IMR-90 (cell line): ENCODE measurements at regions not wholly inside any gene's neighbourhood (a gene's known extent, or its start where the extent isn't known, plus 50 kb on each side); places are given as distances from the start of the nearest gene placed in this dataset.

Experiments used
- ATAC-seq: fragments of 200-7000 bp; cut with Tn5 transposase; 2 replicates; pipeline ENCODE4 v1.9.1; 2020; ENCODE audit warnings: low read depth, mild to moderate bottlenecking, moderate library complexity
- BruUV-seq: library from RNA; stranded (reverse); fragments of 400-500 nt; replicated peaks from 2 replicates; lab custom pipeline; 2021; lab: Mats Ljungman, UMichigan
- CTCF ChIA-PET: fragments of 300-600 bp; formaldehyde crosslinking; extraction: SDS; loops from one replicate; lab custom pipeline; 2021; ENCODE audit warnings: antibody characterized with exemption; lab: Yijun Ruan, JAX
- POLR2A ChIA-PET: fragments of 300-600 bp; sonication (Branson Sonifier 250); formaldehyde crosslinking; loops from one replicate; lab custom pipeline; 2022; ENCODE audit warnings: antibody characterized with exemption; ENCODE audit not compliant: unreplicated experiment; lab: Charles Lee
- DNase-seq: peaks from one replicate; pipeline ENCODE4 v3.0.0; 2013
- H2AFZ ChIP-seq: replicated peaks from 2 replicates; pipeline ENCODE3; 2013; ENCODE audit warnings: low read length, mild to moderate bottlenecking; ENCODE audit not compliant: poor library complexity
- H2AK5ac ChIP-seq: 2 replicates; pipeline ENCODE4 v1.6.1; 2013; ENCODE audit warnings: low read depth, low read length, inconsistent platforms
- H2AK9ac ChIP-seq: replicated peaks from 2 replicates; pipeline ENCODE3; 2013; ENCODE audit warnings: mild to moderate bottlenecking, low read depth, low read length, moderate library complexity; ENCODE audit not compliant: poor library complexity
- H2BK120ac ChIP-seq: 2 replicates; pipeline ENCODE4 v1.6.1; 2013; ENCODE audit warnings: low read depth, low read length, inconsistent platforms
- H2BK15ac ChIP-seq: 3 replicates; pipeline ENCODE4 v1.6.1; 2013; ENCODE audit warnings: low read depth, low read length, inconsistent platforms
- H2BK20ac ChIP-seq: 2 replicates; pipeline ENCODE4 v1.6.1; 2013; ENCODE audit warnings: low read depth, mild to moderate bottlenecking, inconsistent platforms, low read length, moderate library complexity
- H2BK5ac ChIP-seq: 2 replicates; pipeline ENCODE4 v1.6.1; 2013; ENCODE audit warnings: mild to moderate bottlenecking, low read depth, low read length, inconsistent platforms; ENCODE audit not compliant: poor library complexity, severe bottlenecking
- H3K14ac ChIP-seq: replicated peaks from 2 replicates; pipeline ENCODE4 v1.6.1; 2013; ENCODE audit warnings: low read depth, low read length, inconsistent platforms
- H3K18ac ChIP-seq: 2 replicates; pipeline ENCODE4 v1.6.1; 2013; ENCODE audit warnings: low read depth, low read length, control low read depth
- H3K23ac ChIP-seq: 2 replicates; pipeline ENCODE4 v1.6.1; 2013; ENCODE audit warnings: low read depth, low read length, inconsistent platforms
- H3K27ac ChIP-seq: 2 replicates; pipeline ENCODE4 v1.5.1; 2013; ENCODE audit warnings: mild to moderate bottlenecking, control low read depth, low read length; ENCODE audit not compliant: insufficient read depth
- H3K27me3 ChIP-seq: 2 replicates; pipeline ENCODE4 v1.6.1; 2013; ENCODE audit warnings: low read length; ENCODE audit not compliant: control insufficient read depth, insufficient read depth
- H3K36me3 ChIP-seq: 2 replicates; pipeline ENCODE4 v1.6.1; 2013; ENCODE audit warnings: low read length, mixed read lengths; ENCODE audit not compliant: control insufficient read depth, insufficient read depth
- H3K4ac ChIP-seq: 2 replicates; pipeline ENCODE4 v1.6.1; 2013; ENCODE audit warnings: low read depth, low read length, inconsistent platforms
- H3K4me1 ChIP-seq: 2 replicates; pipeline ENCODE4 v1.6.1; 2013; ENCODE audit warnings: low read length, mixed read lengths; ENCODE audit not compliant: control insufficient read depth, insufficient read depth
- H3K4me2 ChIP-seq: 2 replicates; pipeline ENCODE4 v1.6.1; 2013; ENCODE audit warnings: low read depth, mild to moderate bottlenecking, control low read depth, low read length, moderate library complexity
- H3K4me3 ChIP-seq: 2 replicates; pipeline ENCODE4 v1.5.1; 2013; ENCODE audit warnings: low read depth, mild to moderate bottlenecking, control low read depth, low read length, moderate library complexity; ENCODE audit not compliant: insufficient read depth
- H3K56ac ChIP-seq: 2 replicates; pipeline ENCODE4 v1.6.1; 2013; ENCODE audit warnings: low read length, inconsistent platforms; ENCODE audit not compliant: insufficient read depth; ENCODE audit errors: extremely low read depth
- H3K79me1 ChIP-seq, 2 experiments: 2 replicates each; pipeline ENCODE4 v1.6.1; 2013; ENCODE audit warnings: low read length in 2 of 2, inconsistent platforms in 1 of 2, low read depth in 1 of 2
- H3K9ac ChIP-seq: 2 replicates; pipeline ENCODE4 v1.6.1; 2013; ENCODE audit warnings: low read depth, low read length, control low read depth
- H3K9me1 ChIP-seq: 2 replicates; pipeline ENCODE4 v1.6.1; 2013; ENCODE audit warnings: low read length, inconsistent platforms; ENCODE audit not compliant: insufficient read depth
- H3K9me3 ChIP-seq: 2 replicates; pipeline ENCODE4 v1.6.1; 2013; ENCODE audit warnings: low read length; ENCODE audit not compliant: control insufficient read depth, insufficient read depth
- H4K20me1 ChIP-seq: 2 replicates; pipeline ENCODE4 v1.6.1; 2013; ENCODE audit warnings: low read length, inconsistent platforms; ENCODE audit not compliant: insufficient read depth
- H4K5ac ChIP-seq: 2 replicates; pipeline ENCODE4 v1.6.1; 2013; ENCODE audit warnings: mild to moderate bottlenecking, low read depth, low read length, control low read depth
- H4K8ac ChIP-seq, 2 experiments: 2 replicates each; pipeline ENCODE4 v1.6.1; 2013; ENCODE audit warnings: low read depth in 2 of 2, low read length in 2 of 2, control low read depth in 1 of 2, inconsistent platforms in 1 of 2
- H4K91ac ChIP-seq: 2 replicates; pipeline ENCODE4 v1.6.1; 2013; ENCODE audit warnings: low read depth, low read length, inconsistent platforms; ENCODE audit not compliant: insufficient read depth
- BHLHE40 ChIP-seq: fragments of 150-350 bp; IDR thresholded peaks from 2 replicates; pipeline ENCODE4 v1.6.1; 2016; ENCODE audit warnings: mild to moderate bottlenecking, low read depth, low read length
- CEBPB ChIP-seq: IDR thresholded peaks from 2 replicates; pipeline ENCODE4 v1.6.1; 2012; ENCODE audit warnings: low read depth, low read length, improper control_type of control experiment
- CHD1 ChIP-seq: IDR thresholded peaks from 2 replicates; pipeline ENCODE4 v1.6.1; 2012; ENCODE audit warnings: low read depth, low read length, improper control_type of control experiment
- FOS ChIP-seq: fragments of 150-350 bp; IDR thresholded peaks from 2 replicates; pipeline ENCODE4 v1.6.1; 2016; ENCODE audit warnings: low read depth, low read length
- MAFK ChIP-seq: IDR thresholded peaks from 2 replicates; pipeline ENCODE4 v1.6.1; 2012; ENCODE audit warnings: low read depth, low read length, improper control_type of control experiment
- MAZ ChIP-seq: IDR thresholded peaks from 2 replicates; pipeline ENCODE4 v1.6.1; 2012; ENCODE audit warnings: low read depth, mild to moderate bottlenecking, low read length, improper control_type of control experiment, moderate library complexity, borderline replicate concordance
- MXI1 ChIP-seq: IDR thresholded peaks from 2 replicates; pipeline ENCODE4 v1.6.1; 2012; ENCODE audit warnings: low read depth, mild to moderate bottlenecking, low read length, moderate library complexity, borderline replicate concordance
- NFE2L2 ChIP-seq: fragments of 150-350 bp; IDR thresholded peaks from 2 replicates; pipeline ENCODE4 v1.6.1; 2016; ENCODE audit warnings: low read depth, mild to moderate bottlenecking, low read length
- POLR2A ChIP-seq: IDR thresholded peaks from 2 replicates; pipeline ENCODE4 v1.6.1; 2012; ENCODE audit warnings: mild to moderate bottlenecking, low read depth, low read length
- RAD21 ChIP-seq: IDR thresholded peaks from 2 replicates; pipeline ENCODE4 v1.6.1; 2012; ENCODE audit warnings: low read length, improper control_type of control experiment
- RCOR1 ChIP-seq: IDR thresholded peaks from 2 replicates; pipeline ENCODE4 v1.6.1; 2012; ENCODE audit warnings: mild to moderate bottlenecking, low read length, improper control_type of control experiment; ENCODE audit not compliant: insufficient replicate concordance
- RFX5 ChIP-seq: IDR thresholded peaks from 2 replicates; pipeline ENCODE4 v1.8.0; 2012; ENCODE audit warnings: low read depth, mild to moderate bottlenecking, low read length, moderate library complexity
- SMC3 ChIP-seq: fragments of 150-350 bp; IDR thresholded peaks from 2 replicates; pipeline ENCODE4 v1.6.1; 2016; ENCODE audit warnings: low read depth, mild to moderate bottlenecking, antibody characterized with exemption, low read length, moderate library complexity
- WGBS, 2 experiments: methylation state at CpG; one replicate each; pipeline versions ENCODE4 v1.1.5 to v1.1.7; 2013; ENCODE audit warnings: missing lambda C conversion rate in 2 of 2; ENCODE audit not compliant: insufficient read length in 1 of 2; ENCODE audit errors: extremely low coverage in 2 of 2; 5-methylcytosine and 5-hydroxymethylcytosine counted together
- dilution Hi-C: fragments of 300-500 bp; cut with HindIII; formaldehyde crosslinking; loops from one replicate; pipeline ENCODE4 v1.14.3; 2018; ENCODE audit warnings: low sequenced_read_pairs; ENCODE audit not compliant: unreplicated experiment
- in situ Hi-C: fragments of 300-500 bp; cut with MboI; formaldehyde crosslinking; loops from 3 replicates; pipeline ENCODE4 v1.14.3; 2019; ENCODE audit warnings: low sequenced_read_pairs, inconsistent platforms, mixed read lengths
- intact Hi-C: fragments of 100-400 bp; cut with micrococcal nuclease; formaldehyde crosslinking; loops from 2 replicates; pipeline ENCODE4 v1.10.0; 2022
- TF ChIP-seq, protein P1 (sequence below): fragments of 150-350 bp; IDR thresholded peaks from 2 replicates; pipeline ENCODE4 v1.6.1; 2016; ENCODE audit warnings: low read depth, mild to moderate bottlenecking, low read length, moderate library complexity, borderline replicate concordance
- TF ChIP-seq, protein P2 (sequence below): conservative IDR thresholded peaks from 2 replicates; pipeline ENCODE4 v1.5.1; 2012; ENCODE audit warnings: mild to moderate bottlenecking, low read depth, low read length, improper control_type of control experiment
- TF ChIP-seq, protein P3 (sequence below): fragments of 150-350 bp; IDR thresholded peaks from 2 replicates; pipeline ENCODE4 v1.6.1; 2017; ENCODE audit warnings: mild to moderate bottlenecking, antibody characterized with exemption, low read length, low read depth

DNA sequence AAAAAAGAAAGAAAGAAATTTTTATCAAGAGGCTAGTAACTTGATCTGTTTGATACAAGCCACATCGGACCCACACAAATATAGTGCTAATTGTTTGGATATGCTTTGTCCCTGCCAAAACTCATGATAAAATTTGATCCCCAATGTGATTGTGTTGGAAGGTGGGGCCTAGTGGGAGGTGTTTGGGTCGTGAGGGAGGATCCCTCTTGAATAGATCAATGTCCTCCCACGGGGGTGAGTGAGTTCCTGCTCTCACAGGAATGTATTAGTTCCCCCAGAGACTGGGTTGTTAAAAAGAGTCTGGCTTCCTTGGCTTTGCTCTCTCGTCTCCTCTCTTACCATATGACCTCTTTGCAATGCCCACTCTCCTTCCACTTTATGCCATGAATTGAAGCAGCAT is 80.6 kb upstream of the CPLX2 start:
- in situ Hi-C loops = no loop called here
- no peak overlapping the region for H3K9ac ChIP-seq
- intact Hi-C loops = no loop called here
- H2BK5ac ChIP-seq = no peak overlapping the region
- ATAC-seq (no peak), DNase-seq (no peak)
- no peak overlapping the region for H2BK20ac ChIP-seq
- no peak overlapping the region for H2AK9ac ChIP-seq
- CTCF ChIA-PET = no interaction called here
- no peak overlapping the region for H4K5ac ChIP-seq
- POLR2A ChIA-PET = no interaction called here
- H3K4me3 ChIP-seq = no peak overlapping the region
- H3K36me3 ChIP-seq = no peaks in the 10 kb centered on the region
- H3K79me1 ChIP-seq = no peaks in the 10 kb centered on the region
- H3K23ac ChIP-seq = no peak overlapping the region
- no peaks in the 10 kb centered on the region for H3K9me1 ChIP-seq
- no peaks in the 10 kb centered on the region for H3K4me1 ChIP-seq
- no peak overlapping the region for H3K27ac ChIP-seq
- H3K27me3 ChIP-seq = 0 out of 2 replicates have a peak, but pooled peaks cover under 1% of the 10 kb centered on the region
- no peak overlapping the region for H3K4me2 ChIP-seq
- no peak overlapping the region for H2AFZ ChIP-seq
- no peak overlapping the region for H2BK15ac ChIP-seq
- no CpG with 5 or more reads among the region's 4 CpGs for WGBS, 2 experiments
- no peaks in the 10 kb centered on the region for H4K20me1 ChIP-seq
- dilution Hi-C loops = no loop called here
- BruUV-seq = no TSS peak
- H3K56ac ChIP-seq = no peak overlapping the region
- H3K14ac ChIP-seq = no peak overlapping the region
- H3K4ac ChIP-seq = no peak overlapping the region
- H4K91ac ChIP-seq = no peak overlapping the region
- no peak overlapping the region for H2BK120ac ChIP-seq
- no peak overlapping the region for H2AK5ac ChIP-seq
- H4K8ac ChIP-seq = no peak overlapping the region
- no peak for TF ChIP-seq NFE2L2
- TF ChIP-seq POLR2A = no peak
- no peak for TF ChIP-seq RCOR1
- TF ChIP-seq BHLHE40 = no peak
- no peak for TF ChIP-seq CHD1
- TF ChIP-seq MAZ = no peak
- TF ChIP-seq, protein P1, sequence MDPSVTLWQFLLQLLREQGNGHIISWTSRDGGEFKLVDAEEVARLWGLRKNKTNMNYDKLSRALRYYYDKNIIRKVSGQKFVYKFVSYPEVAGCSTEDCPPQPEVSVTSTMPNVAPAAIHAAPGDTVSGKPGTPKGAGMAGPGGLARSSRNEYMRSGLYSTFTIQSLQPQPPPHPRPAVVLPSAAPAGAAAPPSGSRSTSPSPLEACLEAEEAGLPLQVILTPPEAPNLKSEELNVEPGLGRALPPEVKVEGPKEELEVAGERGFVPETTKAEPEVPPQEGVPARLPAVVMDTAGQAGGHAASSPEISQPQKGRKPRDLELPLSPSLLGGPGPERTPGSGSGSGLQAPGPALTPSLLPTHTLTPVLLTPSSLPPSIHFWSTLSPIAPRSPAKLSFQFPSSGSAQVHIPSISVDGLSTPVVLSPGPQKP = no peak
- no peak for TF ChIP-seq RFX5
- TF ChIP-seq MXI1 = no peak
- TF ChIP-seq SMC3 = no peak
- TF ChIP-seq FOS = no peak
- TF ChIP-seq, protein P2, sequence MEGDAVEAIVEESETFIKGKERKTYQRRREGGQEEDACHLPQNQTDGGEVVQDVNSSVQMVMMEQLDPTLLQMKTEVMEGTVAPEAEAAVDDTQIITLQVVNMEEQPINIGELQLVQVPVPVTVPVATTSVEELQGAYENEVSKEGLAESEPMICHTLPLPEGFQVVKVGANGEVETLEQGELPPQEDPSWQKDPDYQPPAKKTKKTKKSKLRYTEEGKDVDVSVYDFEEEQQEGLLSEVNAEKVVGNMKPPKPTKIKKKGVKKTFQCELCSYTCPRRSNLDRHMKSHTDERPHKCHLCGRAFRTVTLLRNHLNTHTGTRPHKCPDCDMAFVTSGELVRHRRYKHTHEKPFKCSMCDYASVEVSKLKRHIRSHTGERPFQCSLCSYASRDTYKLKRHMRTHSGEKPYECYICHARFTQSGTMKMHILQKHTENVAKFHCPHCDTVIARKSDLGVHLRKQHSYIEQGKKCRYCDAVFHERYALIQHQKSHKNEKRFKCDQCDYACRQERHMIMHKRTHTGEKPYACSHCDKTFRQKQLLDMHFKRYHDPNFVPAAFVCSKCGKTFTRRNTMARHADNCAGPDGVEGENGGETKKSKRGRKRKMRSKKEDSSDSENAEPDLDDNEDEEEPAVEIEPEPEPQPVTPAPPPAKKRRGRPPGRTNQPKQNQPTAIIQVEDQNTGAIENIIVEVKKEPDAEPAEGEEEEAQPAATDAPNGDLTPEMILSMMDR = no peak
- no peak for TF ChIP-seq RAD21
- TF ChIP-seq CEBPB = no peak
- TF ChIP-seq, protein P3, sequence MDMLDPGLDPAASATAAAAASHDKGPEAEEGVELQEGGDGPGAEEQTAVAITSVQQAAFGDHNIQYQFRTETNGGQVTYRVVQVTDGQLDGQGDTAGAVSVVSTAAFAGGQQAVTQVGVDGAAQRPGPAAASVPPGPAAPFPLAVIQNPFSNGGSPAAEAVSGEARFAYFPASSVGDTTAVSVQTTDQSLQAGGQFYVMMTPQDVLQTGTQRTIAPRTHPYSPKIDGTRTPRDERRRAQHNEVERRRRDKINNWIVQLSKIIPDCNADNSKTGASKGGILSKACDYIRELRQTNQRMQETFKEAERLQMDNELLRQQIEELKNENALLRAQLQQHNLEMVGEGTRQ = no peak
- TF ChIP-seq MAFK = no peak
- no peak overlapping the region for H3K18ac ChIP-seq
- no peaks in the 10 kb centered on the region for H3K9me3 ChIP-seq
